HL-60 (cell line): ENCODE measurements at regions not wholly inside any gene's neighbourhood (a gene's known extent, or its start where the extent isn't known, plus 50 kb on each side); places are given as distances from the start of the nearest gene placed in this dataset.

Experiments used
- CTCF ChIP-seq: IDR thresholded peaks from one replicate; pipeline ENCODE4 v1.5.1; 2011; ENCODE audit warnings: low read length, control low read depth, inconsistent platforms; ENCODE audit not compliant: insufficient read depth
- GABPA ChIP-seq: IDR thresholded peaks from 2 replicates; pipeline ENCODE4 v1.6.1; 2012; ENCODE audit warnings: low read depth
- POLR2AphosphoS5 ChIP-seq: IDR thresholded peaks from 2 replicates; pipeline ENCODE4 v1.6.1; 2012; ENCODE audit warnings: low read depth
- REST ChIP-seq: IDR thresholded peaks from 2 replicates; pipeline ENCODE4 v1.6.1; 2012; ENCODE audit warnings: low read depth; ENCODE audit not compliant: insufficient replicate concordance

- TF ChIP-seq REST (no peak), CTCF (no peak), GABPA (no peak), POLR2AphosphoS5 (no peak)
Measured at GRCh38 chr2:4455486-4456155, 752.2 kb downstream of the DCDC2C start.
